ENCODE measurements at regions not wholly inside any gene's neighbourhood (a gene's known extent, or its start where the extent isn't known, plus 50 kb on each side); places are given as distances from the start of the nearest gene placed in this dataset.

DNA sequence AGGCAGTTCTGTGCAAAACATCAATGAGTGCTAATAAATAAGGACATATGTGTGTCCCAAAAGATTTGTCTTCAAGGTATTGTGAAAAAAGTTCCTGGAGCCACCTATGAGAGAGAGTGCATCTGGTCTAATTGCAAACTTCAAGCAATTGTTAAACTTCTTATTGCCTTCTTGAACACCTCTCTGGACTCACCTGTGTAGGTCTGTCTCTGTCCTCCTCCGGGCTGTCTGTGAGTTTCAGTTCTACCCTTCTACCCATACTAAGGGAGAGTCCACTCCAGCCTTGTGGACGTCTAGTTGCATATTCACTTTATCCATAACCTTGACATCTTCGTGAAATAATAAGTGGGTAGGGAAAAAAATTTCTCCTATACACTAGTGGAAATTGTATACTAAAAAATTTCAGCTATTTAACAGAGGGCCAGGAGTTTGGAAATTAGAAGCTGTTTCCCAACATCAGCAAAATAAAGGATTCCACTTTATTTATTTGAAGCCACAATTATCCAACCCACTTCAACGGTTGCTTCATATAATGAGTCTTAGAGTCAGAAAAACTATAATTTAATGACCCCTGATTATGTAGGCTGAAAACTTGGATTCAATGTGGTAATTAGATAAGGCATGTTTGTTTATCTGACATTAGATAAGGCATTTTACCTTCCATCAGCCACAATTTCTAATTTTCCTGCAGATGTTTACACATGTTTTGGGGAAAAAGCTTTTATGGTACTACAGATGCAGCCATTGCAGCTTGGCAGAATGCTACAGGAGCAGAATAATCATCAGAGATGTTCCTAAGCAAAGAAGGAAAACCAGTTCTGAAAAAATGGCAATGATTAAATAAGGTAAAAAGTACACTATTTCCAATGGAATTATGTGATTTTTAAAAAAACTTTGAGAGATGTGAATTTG, 150.8 kb upstream of the FAM3C start:
- no peak overlapping the region for H3K9ac ChIP-seq (ENCODE audit: low read depth, low read length, poor library complexity, severe bottlenecking)

DNA sequence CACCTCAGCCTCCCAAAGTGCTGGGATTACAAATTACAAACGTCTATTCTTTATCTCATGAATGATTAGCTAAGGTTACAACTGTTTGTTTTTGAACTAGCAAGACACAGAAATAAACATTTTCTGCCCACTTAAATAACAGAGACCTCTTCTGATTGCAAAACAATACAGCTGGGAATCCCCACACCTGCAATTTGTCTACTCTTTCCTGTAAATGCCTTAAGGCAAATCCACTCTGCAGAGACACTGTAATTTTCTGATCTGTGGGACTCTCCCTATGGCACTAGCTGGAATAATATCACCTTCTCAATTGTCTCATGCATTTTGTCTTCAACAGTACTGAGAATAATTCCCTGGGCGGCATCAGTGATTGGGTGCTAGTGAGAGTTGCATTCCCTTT, 149.3 kb upstream of the FAM3C start:
- no peaks in the 10 kb centered on the region for H3K36me3 ChIP-seq (ENCODE audit: insufficient read depth, low read length)
- H3K9me2 ChIP-seq (replicated peaks; ENCODE audit: low read depth, low read length) = no peaks in the 10 kb centered on the region
- no peaks in the 10 kb centered on the region for H3K4me1 ChIP-seq (ENCODE audit: insufficient read depth, low read length, poor library complexity, severe bottlenecking)
- no peaks in the 10 kb centered on the region for H4K20me1 ChIP-seq (ENCODE audit: insufficient read depth, low read length, poor library complexity, severe bottlenecking)
- H3K4me2 ChIP-seq (ENCODE audit: low read depth, low read length, poor library complexity, severe bottlenecking) = no peak overlapping the region
- TF ChIP-seq EZH2phosphoT487 (IDR thresholded peaks at IDR 0.05; ENCODE audit: borderline replicate concordance) (no peak), CTCF (conservative IDR thresholded peaks at IDR 0.05; ENCODE audit: low read length) (no peak)
- no peak overlapping the region for H3K9ac ChIP-seq (ENCODE audit: low read depth, low read length, poor library complexity, severe bottlenecking)
- no peak overlapping the region for H3K4me3 ChIP-seq (ENCODE audit: low read length, poor library complexity, severe bottlenecking)
- H2AFZ ChIP-seq (ENCODE audit: low read length) = no peak overlapping the region
- no peaks in the 10 kb centered on the region for H3K79me2 ChIP-seq (ENCODE audit: insufficient read depth, low read length)
- H3K9me3 ChIP-seq (ENCODE audit: insufficient read depth, low read depth, low read length) = no peaks in the 10 kb centered on the region
- no peaks in the 10 kb centered on the region for H3F3A ChIP-seq (ENCODE audit: low read depth)
- H3K27me3 ChIP-seq (ENCODE audit: insufficient read depth, low read length, poor library complexity, severe bottlenecking) = no peaks in the 10 kb centered on the region

More for the DNA sequence above, 150.8 kb upstream of the FAM3C start:
- Histone ChIP-seq H3K36me3 (ENCODE audit: insufficient read depth, low read length) (no peaks in the 10 kb centered on the region), H3K79me2 (ENCODE audit: insufficient read depth, low read length) (no peaks in the 10 kb centered on the region), H3K9me3 (ENCODE audit: insufficient read depth, low read depth, low read length) (no peaks in the 10 kb centered on the region), H3K4me2 (ENCODE audit: low read depth, low read length, poor library complexity, severe bottlenecking) (peak overlapping the region; percentile 33), H3F3A (ENCODE audit: low read depth) (no peaks in the 10 kb centered on the region), H3K4me1 (ENCODE audit: insufficient read depth, low read length, poor library complexity, severe bottlenecking) (no peaks in the 10 kb centered on the region), H4K20me1 (ENCODE audit: insufficient read depth, low read length, poor library complexity, severe bottlenecking) (no peaks in the 10 kb centered on the region), H3K4me3 (ENCODE audit: low read length, poor library complexity, severe bottlenecking) (no peak overlapping the region), H3K27me3 (ENCODE audit: insufficient read depth, low read length, poor library complexity, severe bottlenecking) (no peaks in the 10 kb centered on the region), H3K9me2 (replicated peaks; ENCODE audit: low read depth, low read length) (no peaks in the 10 kb centered on the region), H2AFZ (ENCODE audit: low read length) (peak overlapping the region; percentile 59; the same call in 1 of the 2 replicates)
- TF ChIP-seq EZH2phosphoT487 (IDR thresholded peaks at IDR 0.05; ENCODE audit: borderline replicate concordance) = no peak
- no peak for TF ChIP-seq CTCF (conservative IDR thresholded peaks at IDR 0.05; ENCODE audit: low read length)

DNA sequence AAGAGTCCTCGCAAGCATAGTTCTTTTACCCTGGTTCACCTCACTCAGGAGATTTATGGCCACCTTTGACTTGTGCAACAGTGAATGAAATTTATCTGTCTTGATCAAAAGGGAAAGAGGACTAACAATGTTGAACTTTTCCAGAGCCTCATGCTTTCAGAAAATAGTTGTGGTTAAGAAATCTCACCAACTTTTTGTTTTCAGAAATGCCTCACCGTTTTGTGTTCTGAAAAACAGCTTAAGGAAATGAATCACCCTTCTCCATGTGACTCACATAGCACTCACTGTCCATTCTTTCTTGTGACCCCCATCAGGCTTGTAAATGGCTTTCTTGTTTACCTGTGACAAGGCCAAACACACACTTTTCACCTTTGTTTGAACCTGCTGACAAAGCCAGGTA, 148.6 kb upstream of the FAM3C start:
- Histone ChIP-seq H3F3A (ENCODE audit: low read depth) (no peaks in the 10 kb centered on the region), H3K36me3 (ENCODE audit: insufficient read depth, low read length) (no peaks in the 10 kb centered on the region), H2AFZ (ENCODE audit: low read length) (no peak overlapping the region), H3K79me2 (ENCODE audit: insufficient read depth, low read length) (no peaks in the 10 kb centered on the region), H3K9me2 (replicated peaks; ENCODE audit: low read depth, low read length) (no peaks in the 10 kb centered on the region), H4K20me1 (ENCODE audit: insufficient read depth, low read length, poor library complexity, severe bottlenecking) (no peaks in the 10 kb centered on the region), H3K9ac (ENCODE audit: low read depth, low read length, poor library complexity, severe bottlenecking) (no peak overlapping the region), H3K9me3 (ENCODE audit: insufficient read depth, low read depth, low read length) (no peaks in the 10 kb centered on the region), H3K4me1 (ENCODE audit: insufficient read depth, low read length, poor library complexity, severe bottlenecking) (no peaks in the 10 kb centered on the region), H3K4me3 (ENCODE audit: low read length, poor library complexity, severe bottlenecking) (no peak overlapping the region), H3K4me2 (ENCODE audit: low read depth, low read length, poor library complexity, severe bottlenecking) (no peak overlapping the region), H3K27me3 (ENCODE audit: insufficient read depth, low read length, poor library complexity, severe bottlenecking) (no peaks in the 10 kb centered on the region)
- TF ChIP-seq EZH2phosphoT487 (IDR thresholded peaks at IDR 0.05; ENCODE audit: borderline replicate concordance) = no peak
- no peak for TF ChIP-seq CTCF (conservative IDR thresholded peaks at IDR 0.05; ENCODE audit: low read length)

All from Loucy (cell line).